ENCODE measurements at regions not wholly inside any gene's neighbourhood (a gene's known extent, or its start where the extent isn't known, plus 50 kb on each side); places are given as distances from the start of the nearest gene placed in this dataset.

DNA sequence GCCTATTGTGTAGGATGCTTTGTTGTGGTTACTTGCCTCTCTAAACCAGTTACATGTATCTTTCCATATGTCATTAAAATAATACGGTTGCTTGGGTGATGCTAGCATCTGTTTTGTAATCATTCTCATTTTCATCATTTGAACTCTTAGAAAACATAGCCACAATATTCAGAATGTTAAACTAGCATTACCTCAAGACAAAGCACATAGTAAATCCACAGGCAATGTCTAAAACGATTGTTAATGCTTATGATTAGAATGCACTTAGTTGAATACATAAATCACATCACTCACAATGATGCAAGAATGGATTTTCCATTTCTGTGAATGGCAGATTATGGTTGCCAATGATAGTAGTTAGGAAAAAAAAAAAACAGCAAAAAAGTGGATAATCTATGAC, 110.0 kb upstream of the NAALADL2 start:
- TF ChIP-seq, protein P1, sequence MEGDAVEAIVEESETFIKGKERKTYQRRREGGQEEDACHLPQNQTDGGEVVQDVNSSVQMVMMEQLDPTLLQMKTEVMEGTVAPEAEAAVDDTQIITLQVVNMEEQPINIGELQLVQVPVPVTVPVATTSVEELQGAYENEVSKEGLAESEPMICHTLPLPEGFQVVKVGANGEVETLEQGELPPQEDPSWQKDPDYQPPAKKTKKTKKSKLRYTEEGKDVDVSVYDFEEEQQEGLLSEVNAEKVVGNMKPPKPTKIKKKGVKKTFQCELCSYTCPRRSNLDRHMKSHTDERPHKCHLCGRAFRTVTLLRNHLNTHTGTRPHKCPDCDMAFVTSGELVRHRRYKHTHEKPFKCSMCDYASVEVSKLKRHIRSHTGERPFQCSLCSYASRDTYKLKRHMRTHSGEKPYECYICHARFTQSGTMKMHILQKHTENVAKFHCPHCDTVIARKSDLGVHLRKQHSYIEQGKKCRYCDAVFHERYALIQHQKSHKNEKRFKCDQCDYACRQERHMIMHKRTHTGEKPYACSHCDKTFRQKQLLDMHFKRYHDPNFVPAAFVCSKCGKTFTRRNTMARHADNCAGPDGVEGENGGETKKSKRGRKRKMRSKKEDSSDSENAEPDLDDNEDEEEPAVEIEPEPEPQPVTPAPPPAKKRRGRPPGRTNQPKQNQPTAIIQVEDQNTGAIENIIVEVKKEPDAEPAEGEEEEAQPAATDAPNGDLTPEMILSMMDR (IDR thresholded peaks at IDR 0.05), result no peak
- TF ChIP-seq EZH2phosphoT487 (IDR thresholded peaks at IDR 0.05), result no peak
